Astrocyte (in vitro differentiated cells and primary cell): ENCODE measurements at regions not wholly inside any gene's neighbourhood (a gene's known extent, or its start where the extent isn't known, plus 50 kb on each side); places are given as distances from the start of the nearest gene placed in this dataset.
A peak's percentile ranks its signal among the peaks of the same experiment; 100 is the strongest.

ENCODE experiments used
- EZH2 ChIP-seq: IDR thresholded peaks from 2 replicates; pipeline ENCODE4 v1.6.1; 2012; ENCODE audit warnings: mild to moderate bottlenecking, low read length, inconsistent platforms; ENCODE audit not compliant: insufficient read depth
- TF ChIP-seq, protein P1 (sequence below): IDR thresholded peaks from 2 replicates; pipeline ENCODE4 v1.5.1; 2011; ENCODE audit warnings: low read depth, mild to moderate bottlenecking, inconsistent platforms, low read length, moderate library complexity; ENCODE audit not compliant: insufficient read depth

DNA sequence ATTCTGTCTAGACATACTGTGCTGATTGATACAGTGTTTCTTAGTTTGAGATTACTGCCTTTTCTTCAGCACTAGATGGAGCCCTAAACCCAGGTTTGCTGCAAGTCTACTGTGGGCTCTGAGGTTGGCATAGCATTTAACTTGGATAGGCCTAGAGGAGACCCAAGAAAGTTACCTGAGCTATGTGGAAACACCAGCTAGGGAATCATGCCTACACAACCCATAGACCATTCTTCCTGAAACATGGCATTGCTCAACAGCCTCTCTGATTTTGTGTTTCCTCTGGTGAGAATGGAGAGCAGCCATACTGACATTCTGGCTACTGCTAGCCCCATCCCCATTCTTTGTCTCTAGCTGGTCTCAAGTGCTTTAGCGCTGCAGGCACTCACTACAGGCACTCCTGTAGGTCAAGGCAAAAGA lies 287.7 kb upstream of the PCDH18 start:
- TF ChIP-seq, protein P1, sequence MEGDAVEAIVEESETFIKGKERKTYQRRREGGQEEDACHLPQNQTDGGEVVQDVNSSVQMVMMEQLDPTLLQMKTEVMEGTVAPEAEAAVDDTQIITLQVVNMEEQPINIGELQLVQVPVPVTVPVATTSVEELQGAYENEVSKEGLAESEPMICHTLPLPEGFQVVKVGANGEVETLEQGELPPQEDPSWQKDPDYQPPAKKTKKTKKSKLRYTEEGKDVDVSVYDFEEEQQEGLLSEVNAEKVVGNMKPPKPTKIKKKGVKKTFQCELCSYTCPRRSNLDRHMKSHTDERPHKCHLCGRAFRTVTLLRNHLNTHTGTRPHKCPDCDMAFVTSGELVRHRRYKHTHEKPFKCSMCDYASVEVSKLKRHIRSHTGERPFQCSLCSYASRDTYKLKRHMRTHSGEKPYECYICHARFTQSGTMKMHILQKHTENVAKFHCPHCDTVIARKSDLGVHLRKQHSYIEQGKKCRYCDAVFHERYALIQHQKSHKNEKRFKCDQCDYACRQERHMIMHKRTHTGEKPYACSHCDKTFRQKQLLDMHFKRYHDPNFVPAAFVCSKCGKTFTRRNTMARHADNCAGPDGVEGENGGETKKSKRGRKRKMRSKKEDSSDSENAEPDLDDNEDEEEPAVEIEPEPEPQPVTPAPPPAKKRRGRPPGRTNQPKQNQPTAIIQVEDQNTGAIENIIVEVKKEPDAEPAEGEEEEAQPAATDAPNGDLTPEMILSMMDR, result peak; percentile 70
- TF ChIP-seq EZH2, result no peak
